ENCODE measurements at regions not wholly inside any gene's neighbourhood (a gene's known extent, or its start where the extent isn't known, plus 50 kb on each side); places are given as distances from the start of the nearest gene placed in this dataset.

- ATAC-seq (no peak), DNase-seq (no peak)
- 51 to 65% methylated on average over 2 of the region's 2 CpGs for WGBS, 2 donors
- peaks cover 0 to 35% (median 5%) of the 10 kb centered on the region in 11 donors for H3K9me3 ChIP-seq
- H3K36me3 ChIP-seq: no peaks in the 10 kb centered on the region
- intact Hi-C loops (cut with DNase I): no loop called here
- H3K27ac ChIP-seq: no peak overlapping the region
- no peaks in the 10 kb centered on the region for H3K27me3 ChIP-seq
- TF ChIP-seq, protein P1, sequence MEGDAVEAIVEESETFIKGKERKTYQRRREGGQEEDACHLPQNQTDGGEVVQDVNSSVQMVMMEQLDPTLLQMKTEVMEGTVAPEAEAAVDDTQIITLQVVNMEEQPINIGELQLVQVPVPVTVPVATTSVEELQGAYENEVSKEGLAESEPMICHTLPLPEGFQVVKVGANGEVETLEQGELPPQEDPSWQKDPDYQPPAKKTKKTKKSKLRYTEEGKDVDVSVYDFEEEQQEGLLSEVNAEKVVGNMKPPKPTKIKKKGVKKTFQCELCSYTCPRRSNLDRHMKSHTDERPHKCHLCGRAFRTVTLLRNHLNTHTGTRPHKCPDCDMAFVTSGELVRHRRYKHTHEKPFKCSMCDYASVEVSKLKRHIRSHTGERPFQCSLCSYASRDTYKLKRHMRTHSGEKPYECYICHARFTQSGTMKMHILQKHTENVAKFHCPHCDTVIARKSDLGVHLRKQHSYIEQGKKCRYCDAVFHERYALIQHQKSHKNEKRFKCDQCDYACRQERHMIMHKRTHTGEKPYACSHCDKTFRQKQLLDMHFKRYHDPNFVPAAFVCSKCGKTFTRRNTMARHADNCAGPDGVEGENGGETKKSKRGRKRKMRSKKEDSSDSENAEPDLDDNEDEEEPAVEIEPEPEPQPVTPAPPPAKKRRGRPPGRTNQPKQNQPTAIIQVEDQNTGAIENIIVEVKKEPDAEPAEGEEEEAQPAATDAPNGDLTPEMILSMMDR (IDR thresholded peaks at IDR 0.05): no peak
- no peaks in the 10 kb centered on the region for H3K4me1 ChIP-seq
- no peak overlapping the region for H3K4me3 ChIP-seq
Observed at GRCh38 chr1:166721145-166721544, 118.1 kb upstream of the POGK start.

GRCh38 chr1:166730299-166730888, 108.9 kb upstream of the POGK start:
- TF ChIP-seq, protein P1 (IDR thresholded peaks at IDR 0.05): no peak
- Histone ChIP-seq H3K27ac (no peak overlapping the region), H3K4me3 (no peak overlapping the region), H3K36me3 (no peaks in the 10 kb centered on the region), H3K27me3 (no peaks in the 10 kb centered on the region), H3K4me1 (no peaks in the 10 kb centered on the region), H3K9me3 (peaks cover 0 to 33% (median 5%) of the 10 kb centered on the region in 11 donors)
- intact Hi-C loops (cut with DNase I): no loop called here
- WGBS, 2 donors: 76 to 94% methylated on average over 1 of the region's 1 CpG
- ATAC-seq: no peak
- no peak for DNase-seq

- H3K27ac ChIP-seq: no peak overlapping the region
- no peak for ATAC-seq
- H3K9me3 ChIP-seq: peaks cover 0 to 8% (median 0%) of the 10 kb centered on the region in 11 donors
- no peak for DNase-seq
- no peaks in the 10 kb centered on the region for H3K27me3 ChIP-seq
- TF ChIP-seq, protein P1 (IDR thresholded peaks at IDR 0.05): no peak
- H3K36me3 ChIP-seq: no peaks in the 10 kb centered on the region
- no peaks in the 10 kb centered on the region for H3K4me1 ChIP-seq
- intact Hi-C loops (cut with DNase I): no loop called here
- no peak overlapping the region for H3K4me3 ChIP-seq
Observed at GRCh38 chr1:166738140-166738539, 101.1 kb upstream of the POGK start.

DNA sequence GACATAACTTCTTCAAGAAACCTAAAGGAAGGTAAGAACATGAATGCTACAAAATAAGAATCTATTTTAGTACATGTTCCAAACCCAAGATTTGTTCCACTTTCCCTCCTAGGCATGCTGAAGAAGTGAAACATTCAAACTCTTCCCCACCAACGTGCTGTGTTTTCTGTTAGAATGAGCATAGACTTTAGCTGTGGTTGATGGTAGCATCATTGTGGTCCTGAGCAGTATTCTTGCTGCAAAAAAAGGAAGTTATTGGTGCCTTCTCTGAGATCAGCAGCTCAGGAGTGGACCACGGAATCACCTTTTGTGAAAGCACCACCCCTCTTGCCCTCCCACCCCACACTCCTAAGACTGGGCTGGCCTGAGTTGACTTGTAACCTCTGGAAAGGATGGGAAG, 100.4 kb upstream of the POGK start:
- Histone ChIP-seq H3K27me3 (no peaks in the 10 kb centered on the region), H3K27ac (no peak overlapping the region), H3K4me1 (no peaks in the 10 kb centered on the region), H3K9me3 (peaks cover 0 to 8% (median 0%) of the 10 kb centered on the region in 11 donors), H3K4me3 (no peak overlapping the region), H3K36me3 (no peaks in the 10 kb centered on the region)
- TF ChIP-seq, protein P1 (IDR thresholded peaks at IDR 0.05): no peak
- ATAC-seq (no peak), DNase-seq (no peak)
- intact Hi-C loops (cut with DNase I): no loop called here
- 57 to 62% methylated on average over 2 of the region's 2 CpGs for WGBS, 2 donors

Measured in heart right ventricle (tissue), 16 donors.